ENCODE measurements at regions not wholly inside any gene's neighbourhood (a gene's known extent, or its start where the extent isn't known, plus 50 kb on each side); places are given as distances from the start of the nearest gene placed in this dataset.

- H3K27ac Mint-ChIP-seq (ENCODE audit: unreplicated experiment), result no peak overlapping the region
- DNase-seq, result no peak
- CTCF ChIA-PET, result no interaction called here
- TF ChIP-seq CTCF (IDR thresholded peaks at IDR 0.05; ENCODE audit: unreplicated experiment), result no peak
- no peak overlapping the region for H3K4me3 Mint-ChIP-seq (ENCODE audit: low read depth, unreplicated experiment)
- H3K9me3 Mint-ChIP-seq (ENCODE audit: low read depth, unreplicated experiment), result no peaks in the 10 kb centered on the region
- BruUV-seq (replicated peaks), result no TSS peak
- H3K36me3 Mint-ChIP-seq (ENCODE audit: insufficient read depth, unreplicated experiment), result no peaks in the 10 kb centered on the region
- H3K4me1 Mint-ChIP-seq (ENCODE audit: low read depth, unreplicated experiment), result peaks cover 8% of the 10 kb centered on the region
- H3K27me3 Mint-ChIP-seq (ENCODE audit: unreplicated experiment), result no peaks in the 10 kb centered on the region
- intact Hi-C loops (cut with micrococcal nuclease; ENCODE audit: unreplicated experiment), result loop anchor here (5.0 kb wide), 1 partner anchor 188 kb away; no protein-coding TSS in a partner anchor
These were observed 115.6 kb downstream of the ZNF281 start for GRCh38 chr1:200294241-200294640.

- BruUV-seq (replicated peaks), result no TSS peak
- Mint-ChIP-seq H3K4me1 (ENCODE audit: low read depth, unreplicated experiment) (peaks cover 8% of the 10 kb centered on the region), H3K9me3 (ENCODE audit: low read depth, unreplicated experiment) (no peaks in the 10 kb centered on the region), H3K36me3 (ENCODE audit: insufficient read depth, unreplicated experiment) (no peaks in the 10 kb centered on the region), H3K27ac (ENCODE audit: unreplicated experiment) (no peak overlapping the region), H3K27me3 (ENCODE audit: unreplicated experiment) (no peaks in the 10 kb centered on the region), H3K4me3 (ENCODE audit: low read depth, unreplicated experiment) (no peak overlapping the region)
- TF ChIP-seq CTCF (IDR thresholded peaks at IDR 0.05; ENCODE audit: unreplicated experiment), result no peak
- intact Hi-C loops (cut with micrococcal nuclease; ENCODE audit: unreplicated experiment), result loop anchor here (5.0 kb wide), 1 partner anchor 190 kb away; no protein-coding TSS in a partner anchor
- no peak for DNase-seq
- CTCF ChIA-PET, result interaction anchor here (0.8 kb wide), 1 partner anchor 9 kb away, joined by 4 read pairs; no protein-coding TSS in a partner anchor
These were observed 117.1 kb downstream of the ZNF281 start for GRCh38 chr1:200292699-200293098.

GRCh38 chr1:200291106-200291505, 118.7 kb downstream of the ZNF281 start:
- CTCF ChIA-PET, result no interaction called here

GRCh38 chr1:200290010-200290685, 119.7 kb downstream of the ZNF281 start:
- no peaks in the 10 kb centered on the region for H3K27me3 Mint-ChIP-seq (ENCODE audit: unreplicated experiment)
- intact Hi-C loops (cut with micrococcal nuclease; ENCODE audit: unreplicated experiment), result loop anchor here (5.0 kb wide), 1 partner anchor 192 kb away; no protein-coding TSS in a partner anchor
- TF ChIP-seq CTCF (IDR thresholded peaks at IDR 0.05; ENCODE audit: unreplicated experiment), result peak; percentile 19
- no peaks in the 10 kb centered on the region for H3K9me3 Mint-ChIP-seq (ENCODE audit: low read depth, unreplicated experiment)
- H3K4me1 Mint-ChIP-seq (ENCODE audit: low read depth, unreplicated experiment), result no peaks in the 10 kb centered on the region
- H3K36me3 Mint-ChIP-seq (ENCODE audit: insufficient read depth, unreplicated experiment), result no peaks in the 10 kb centered on the region
- peak; percentile 14 for DNase-seq
- CTCF ChIA-PET, result interaction anchor here (1.0 to 1.1 kb wide), 2 partner anchors 193 to 202 kb away, joined by 3 read pairs; no protein-coding TSS in a partner anchor
- H3K4me3 Mint-ChIP-seq (ENCODE audit: low read depth, unreplicated experiment), result no peak overlapping the region
- no peak overlapping the region for H3K27ac Mint-ChIP-seq (ENCODE audit: unreplicated experiment)
- no TSS peak for BruUV-seq (replicated peaks)

More at GRCh38 chr1:200291106-200291505, 118.7 kb downstream of the ZNF281 start:
- H3K27me3 Mint-ChIP-seq (ENCODE audit: unreplicated experiment), result no peaks in the 10 kb centered on the region
- H3K36me3 Mint-ChIP-seq (ENCODE audit: insufficient read depth, unreplicated experiment), result no peaks in the 10 kb centered on the region
- no peak for DNase-seq
- no peaks in the 10 kb centered on the region for H3K9me3 Mint-ChIP-seq (ENCODE audit: low read depth, unreplicated experiment)
- intact Hi-C loops (cut with micrococcal nuclease; ENCODE audit: unreplicated experiment), result loop anchor here (5.0 kb wide), 1 partner anchor 191 kb away; no protein-coding TSS in a partner anchor
- H3K4me3 Mint-ChIP-seq (ENCODE audit: low read depth, unreplicated experiment), result no peak overlapping the region
- no TSS peak for BruUV-seq (replicated peaks)
- H3K4me1 Mint-ChIP-seq (ENCODE audit: low read depth, unreplicated experiment), result peaks cover 3% of the 10 kb centered on the region
- TF ChIP-seq CTCF (IDR thresholded peaks at IDR 0.05; ENCODE audit: unreplicated experiment), result no peak
- H3K27ac Mint-ChIP-seq (ENCODE audit: unreplicated experiment), result no peak overlapping the region

Measured in Calu3 (cell line).